RWPE1 (cell line): ENCODE measurements at regions not wholly inside any gene's neighbourhood (a gene's known extent, or its start where the extent isn't known, plus 50 kb on each side); places are given as distances from the start of the nearest gene placed in this dataset.

Source experiments
- CTCF ChIA-PET: fragments of 350-600 bp; sonication (Branson Sonifier 250); formaldehyde crosslinking; extraction: SDS; loops from one replicate; lab custom pipeline; 2021; lab: Yijun Ruan, JAX
- POLR2A ChIA-PET: fragments of 400-600 bp; formaldehyde crosslinking; extraction: SDS; loops from one replicate; lab custom pipeline; 2020; ENCODE audit warnings: antibody characterized with exemption; ENCODE audit not compliant: low non-redundant PET; lab: Yijun Ruan, JAX
- DNase-seq: peaks from one replicate; pipeline ENCODE4 v3.0.0; 2012; ENCODE audit warnings: low spot score
- H3K27ac ChIP-seq: fragments of 450-650 bp; 2 replicates; pipeline ENCODE4 v1.5.1; 2017
- CTCF ChIP-seq: fragments of 450-650 bp; conservative IDR thresholded peaks from 2 replicates; pipeline ENCODE4 v1.5.1; 2017; ENCODE audit warnings: low read depth, mild to moderate bottlenecking

GRCh38 chr16:64809876-64810629 is 311.8 kb downstream of the CDH11 start:
- CTCF ChIA-PET, result no interaction called here

GRCh38 chr16:64808474-64808873 is 313.4 kb downstream of the CDH11 start:
- no peak for DNase-seq
- ChIA-PET POLR2A (no interaction called here), CTCF (no interaction called here)
- no peak for TF ChIP-seq CTCF
- H3K27ac ChIP-seq, result no peak overlapping the region

More at GRCh38 chr16:64809876-64810629, 311.8 kb downstream of the CDH11 start:
- no peak for DNase-seq
- H3K27ac ChIP-seq, result no peak overlapping the region
- TF ChIP-seq CTCF, result no peak
- POLR2A ChIA-PET, result no interaction called here

DNA sequence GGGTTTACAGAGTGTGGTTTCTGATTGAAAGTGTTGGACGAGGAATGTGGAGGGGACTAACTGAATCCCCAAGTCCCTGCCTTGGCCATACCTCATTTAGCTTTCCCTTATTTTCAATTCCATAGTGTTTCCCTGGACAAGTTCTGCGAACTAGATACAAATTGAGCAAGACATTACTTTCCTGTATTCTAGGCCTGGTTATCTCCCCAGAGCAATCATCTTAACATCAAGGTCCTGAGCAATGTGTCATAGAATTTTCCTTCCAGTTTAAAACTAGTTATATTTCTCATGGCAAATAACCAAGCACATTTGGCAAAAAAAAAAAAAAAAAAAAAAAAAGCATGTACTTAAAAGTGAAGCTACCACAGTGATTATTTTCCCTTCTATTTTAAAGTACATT is 330.1 kb downstream of the CDH11 start:
- no peak for DNase-seq
- POLR2A ChIA-PET, result no interaction called here
- TF ChIP-seq CTCF, result no peak
- CTCF ChIA-PET, result no interaction called here
- no peak overlapping the region for H3K27ac ChIP-seq

DNA sequence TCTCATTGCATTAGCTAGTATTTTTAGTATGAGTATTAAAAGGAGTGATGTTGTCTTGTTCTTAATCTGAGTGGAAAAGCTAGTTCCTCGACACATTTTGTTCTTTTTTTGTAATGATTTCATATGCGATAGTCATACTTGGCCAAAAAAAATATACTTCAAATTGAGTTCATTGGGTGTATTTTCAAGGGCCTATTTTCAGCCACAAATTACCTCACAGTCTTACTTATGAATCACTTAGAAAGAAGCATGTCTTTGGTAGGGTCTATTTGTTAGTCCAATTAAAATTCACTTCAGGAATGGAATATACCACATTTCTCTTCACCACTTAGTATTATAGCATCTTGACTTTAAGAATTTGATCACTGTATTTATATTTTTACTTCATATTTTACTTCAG is 337.2 kb downstream of the CDH11 start:
- ChIA-PET POLR2A (no interaction called here), CTCF (no interaction called here)
- no peak overlapping the region for H3K27ac ChIP-seq
- DNase-seq, result no peak
- TF ChIP-seq CTCF, result no peak

GRCh38 chr16:64782484-64782883 is 339.4 kb downstream of the CDH11 start:
- H3K27ac ChIP-seq, result no peak overlapping the region
- ChIA-PET POLR2A (no interaction called here), CTCF (no interaction called here)
- DNase-seq, result no peak
- no peak for TF ChIP-seq CTCF

DNA sequence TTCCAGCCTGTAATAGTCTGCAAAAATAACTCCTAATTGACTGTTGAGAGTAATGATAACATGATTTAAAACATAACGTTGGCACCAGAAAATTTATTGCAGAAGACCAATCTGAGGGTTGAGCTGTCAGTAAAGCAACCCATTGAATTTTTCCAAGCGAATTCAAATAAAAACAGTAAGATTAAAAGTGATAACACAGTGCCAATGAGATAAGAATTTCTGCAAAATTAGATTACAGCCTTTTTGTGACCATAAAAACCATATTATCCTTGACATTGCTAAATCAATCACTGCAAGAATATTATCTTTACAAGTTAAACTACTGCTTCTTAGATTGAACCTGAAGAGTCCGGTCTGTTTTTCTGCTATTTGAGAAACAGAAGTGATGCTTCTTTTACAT is 341.4 kb downstream of the CDH11 start:
- CTCF ChIA-PET, result no interaction called here
- H3K27ac ChIP-seq, result no peak overlapping the region
- no peak for DNase-seq
- POLR2A ChIA-PET, result no interaction called here
- no peak for TF ChIP-seq CTCF
